ENCODE measurements at regions not wholly inside any gene's neighbourhood (a gene's known extent, or its start where the extent isn't known, plus 50 kb on each side); places are given as distances from the start of the nearest gene placed in this dataset.

GRCh38 chr13:54356209-54356608, 1327.6 kb downstream of the OLFM4 start:
- no peaks in the 10 kb centered on the region for H3K36me3 ChIP-seq (ENCODE audit: control insufficient read depth in 4 of 4, insufficient read depth in 4 of 4, low read length in 4 of 4)
- H3K4me1 ChIP-seq (ENCODE audit: control insufficient read depth in 5 of 5, insufficient read depth in 5 of 5, low read length in 5 of 5), result no peaks in the 10 kb centered on the region
- no peaks in the 10 kb centered on the region for H3K27me3 ChIP-seq (ENCODE audit: control insufficient read depth in 3 of 3, insufficient read depth in 3 of 3, low read length in 2 of 3)
- DNase-seq, result peak in 2 of 3 donors; percentile 42 to 70
- no peak overlapping the region for H3K4me3 ChIP-seq
- H3K9me3 ChIP-seq (ENCODE audit: control insufficient read depth in 4 of 4, insufficient read depth in 3 of 4, low read length in 3 of 4), result no peaks in the 10 kb centered on the region
- no peak for TF ChIP-seq CTCF (IDR thresholded peaks at IDR 0.05; ENCODE audit: control extremely low read depth, extremely low read depth)
- H3K27ac ChIP-seq (ENCODE audit: low read depth in 1 of 2, low read length in 1 of 2), result no peak overlapping the region
- ATAC-seq (ENCODE audit: insufficient read depth, low FRiP score), result no peak
- no peak overlapping the region for H3K9ac ChIP-seq (ENCODE audit: insufficient read depth in 1 of 2, low read length in 2 of 2)

GRCh38 chr13:54356849-54357248, 1328.2 kb downstream of the OLFM4 start:
- no peak overlapping the region for H3K27ac ChIP-seq (ENCODE audit: low read depth in 1 of 2, low read length in 1 of 2)
- 65 to 77% methylated on average over 1 of the region's 1 CpG for WGBS, 2 donors
- no peaks in the 10 kb centered on the region for H3K36me3 ChIP-seq (ENCODE audit: control insufficient read depth in 4 of 4, insufficient read depth in 4 of 4, low read length in 4 of 4)
- no peak overlapping the region for H3K9ac ChIP-seq (ENCODE audit: insufficient read depth in 1 of 2, low read length in 2 of 2)
- ATAC-seq (ENCODE audit: insufficient read depth, low FRiP score), result no peak
- DNase-seq, result no peak
- H3K9me3 ChIP-seq (ENCODE audit: control insufficient read depth in 4 of 4, insufficient read depth in 3 of 4, low read length in 3 of 4), result no peaks in the 10 kb centered on the region
- H3K4me3 ChIP-seq, result no peak overlapping the region
- no peak for TF ChIP-seq CTCF (IDR thresholded peaks at IDR 0.05; ENCODE audit: control extremely low read depth, extremely low read depth)
- H3K27me3 ChIP-seq (ENCODE audit: control insufficient read depth in 3 of 3, insufficient read depth in 3 of 3, low read length in 2 of 3), result no peaks in the 10 kb centered on the region
- no peaks in the 10 kb centered on the region for H3K4me1 ChIP-seq (ENCODE audit: control insufficient read depth in 5 of 5, insufficient read depth in 5 of 5, low read length in 5 of 5)

GRCh38 chr13:54357284-54357933, 1328.8 kb downstream of the OLFM4 start:
- no peak for ATAC-seq (ENCODE audit: insufficient read depth, low FRiP score)
- H3K4me3 ChIP-seq, result no peak overlapping the region

More at GRCh38 chr13:54357284-54357933, 1328.8 kb downstream of the OLFM4 start:
- Histone ChIP-seq H3K27me3 (ENCODE audit: control insufficient read depth in 3 of 3, insufficient read depth in 3 of 3, low read length in 2 of 3) (no peaks in the 10 kb centered on the region), H3K9me3 (ENCODE audit: control insufficient read depth in 4 of 4, insufficient read depth in 3 of 4, low read length in 3 of 4) (no peaks in the 10 kb centered on the region), H3K27ac (ENCODE audit: low read depth in 1 of 2, low read length in 1 of 2) (no peak overlapping the region), H3K36me3 (ENCODE audit: control insufficient read depth in 4 of 4, insufficient read depth in 4 of 4, low read length in 4 of 4) (no peaks in the 10 kb centered on the region), H3K4me1 (ENCODE audit: control insufficient read depth in 5 of 5, insufficient read depth in 5 of 5, low read length in 5 of 5) (no peaks in the 10 kb centered on the region), H3K9ac (ENCODE audit: insufficient read depth in 1 of 2, low read length in 2 of 2) (no peak overlapping the region)
- 74 to 76% methylated on average over 5 of the region's 5 CpGs for WGBS, 2 donors
- no peak for TF ChIP-seq CTCF (IDR thresholded peaks at IDR 0.05; ENCODE audit: control extremely low read depth, extremely low read depth)
- DNase-seq, result no peak

Data from lung (tissue), 11 donors.